GM21515 (cell line): ENCODE measurements at regions not wholly inside any gene's neighbourhood (a gene's known extent, or its start where the extent isn't known, plus 50 kb on each side); places are given as distances from the start of the nearest gene placed in this dataset.

ENCODE experiments used
- ATAC-seq: cut with Tn5 transposase; IDR thresholded peaks from one replicate; pipeline ENCODE4 v1.9.1; 2021; ENCODE audit not compliant: unreplicated experiment

- no peak for ATAC-seq
Measured at GRCh38 chr6:47151232-47151898, 109.2 kb upstream of the ADGRF1 start.

- no peak for ATAC-seq
Measured at GRCh38 chr6:47149554-47149953, 107.4 kb upstream of the ADGRF1 start.

DNA sequence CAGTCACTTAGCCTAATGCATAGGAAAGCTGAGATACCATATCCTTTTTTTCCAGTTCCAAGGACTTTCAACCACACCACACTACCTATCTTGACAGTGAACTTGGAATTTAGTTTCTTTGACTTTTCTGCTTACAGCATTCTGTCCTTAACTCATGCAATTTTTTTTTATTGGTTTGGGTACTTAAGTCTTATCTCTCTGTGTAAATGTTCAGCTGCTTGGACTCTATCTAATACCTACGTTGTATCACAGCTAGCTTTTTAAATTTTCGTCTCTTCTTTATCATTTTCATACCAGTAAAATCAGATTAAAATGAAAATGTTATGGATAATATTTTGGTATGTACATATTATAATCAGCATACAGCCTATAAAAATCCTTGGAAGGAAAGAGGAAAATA is 106.9 kb upstream of the ADGRF1 start:
- ATAC-seq = no peak

GRCh38 chr6:47147836-47148344 is 105.8 kb upstream of the ADGRF1 start:
- no peak for ATAC-seq

- no peak for ATAC-seq
Measured at GRCh38 chr6:47147175-47147727, 105.1 kb upstream of the ADGRF1 start.

- ATAC-seq = no peak
Measured at GRCh38 chr6:47146431-47147174, 104.5 kb upstream of the ADGRF1 start.

GRCh38 chr6:47145212-47145611 is 103.1 kb upstream of the ADGRF1 start:
- no peak for ATAC-seq

GRCh38 chr6:47144306-47144705 is 102.2 kb upstream of the ADGRF1 start:
- no peak for ATAC-seq

GRCh38 chr6:47141963-47142362 is 99.8 kb upstream of the ADGRF1 start:
- ATAC-seq = no peak

GRCh38 chr6:47141171-47141570 is 99.0 kb upstream of the ADGRF1 start:
- no peak for ATAC-seq

GRCh38 chr6:47138046-47138445 is 95.9 kb upstream of the ADGRF1 start:
- ATAC-seq = no peak

DNA sequence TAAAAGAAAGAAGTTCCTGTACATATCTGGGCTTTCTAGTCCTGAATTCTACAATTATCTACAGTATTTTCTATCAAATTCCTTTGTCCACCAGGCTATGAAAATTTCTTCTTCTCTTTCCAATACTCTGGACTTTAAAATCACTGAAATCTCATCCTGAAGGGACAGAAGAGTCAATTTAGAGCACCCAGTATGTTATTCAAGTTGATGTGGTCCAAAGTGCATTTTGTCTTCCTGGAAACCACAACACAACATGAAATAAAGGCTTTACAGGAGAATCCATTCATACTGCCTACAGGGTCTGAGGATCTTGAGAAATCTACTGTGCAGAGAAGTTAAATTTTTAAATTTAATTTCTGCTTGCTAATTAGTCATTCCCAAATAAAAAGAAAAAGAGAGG is 94.9 kb upstream of the ADGRF1 start:
- no peak for ATAC-seq

DNA sequence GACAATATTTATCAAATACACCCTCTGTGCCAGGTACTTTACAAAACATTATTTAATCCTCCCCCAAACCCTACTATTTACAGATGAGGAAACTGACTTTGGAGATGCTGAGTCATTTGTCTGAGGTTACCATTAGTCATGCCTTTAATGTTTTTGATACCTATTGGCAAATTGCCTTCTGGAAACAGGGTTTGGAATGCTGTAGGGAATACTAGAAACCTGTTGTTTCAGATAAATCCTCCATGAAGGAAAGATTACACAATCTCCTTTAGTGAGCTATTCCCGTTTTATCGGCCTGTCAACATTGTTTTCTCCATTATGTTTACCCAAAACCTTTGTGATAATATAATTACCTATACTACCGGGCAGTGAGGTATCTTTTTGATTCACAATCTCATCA is 93.6 kb upstream of the ADGRF1 start:
- no peak for ATAC-seq

GRCh38 chr6:47134476-47135189 is 92.5 kb upstream of the ADGRF1 start:
- no peak for ATAC-seq

DNA sequence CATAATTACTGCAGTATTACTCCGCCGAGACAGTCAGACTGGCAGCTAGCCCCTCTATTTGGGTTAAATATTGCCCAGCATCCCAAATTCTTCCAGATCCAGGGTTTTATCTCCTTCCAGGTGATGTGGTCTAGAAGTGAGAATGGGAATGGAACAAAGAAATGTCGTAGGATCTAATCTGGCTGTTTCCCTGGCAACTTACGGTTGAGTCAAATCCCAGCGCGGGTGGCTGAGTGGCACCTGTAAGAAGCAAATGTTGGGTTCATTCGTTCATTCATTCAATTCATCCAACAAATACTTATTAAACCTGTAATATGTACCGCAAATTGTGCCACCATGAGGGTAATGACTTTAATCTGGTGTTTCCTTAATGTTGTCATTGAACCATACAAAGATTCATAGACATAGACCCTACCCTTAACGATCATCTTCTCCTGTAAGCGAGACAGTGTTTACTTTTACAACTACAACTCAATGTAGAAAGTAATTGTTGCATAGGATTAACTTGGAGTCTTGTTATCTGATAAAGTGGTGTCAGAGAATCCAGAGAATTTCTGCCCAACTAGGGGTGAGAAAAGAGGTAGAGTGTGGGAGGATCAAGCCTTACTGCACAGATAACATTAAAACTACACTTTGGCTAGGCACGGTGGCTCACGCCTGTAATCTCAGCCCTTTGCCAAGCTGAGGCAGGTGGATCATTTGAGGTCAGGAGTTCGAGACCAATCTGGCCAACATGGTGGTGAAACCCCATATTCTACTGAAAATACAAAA is 91.3 kb upstream of the ADGRF1 start:
- ATAC-seq = no peak

DNA sequence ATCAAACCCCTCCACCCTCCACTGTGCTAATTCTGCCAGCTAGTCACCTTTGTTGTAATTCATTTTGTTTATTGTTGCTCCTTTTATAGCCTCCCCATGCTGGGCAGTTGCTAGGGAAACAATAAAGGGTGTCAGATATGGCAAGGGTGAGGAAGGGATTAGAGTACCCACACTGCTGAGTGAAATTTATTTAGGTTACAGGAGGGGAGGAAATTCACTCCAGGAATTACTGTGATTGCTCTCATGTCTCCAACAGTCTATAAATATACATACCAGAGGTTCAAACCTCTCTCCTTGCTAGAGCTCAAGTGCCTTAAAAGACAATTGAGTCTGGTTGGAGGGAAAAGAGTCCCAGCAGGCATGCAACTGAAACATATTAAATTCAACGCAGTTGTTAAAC is 90.6 kb upstream of the ADGRF1 start:
- no peak for ATAC-seq

DNA sequence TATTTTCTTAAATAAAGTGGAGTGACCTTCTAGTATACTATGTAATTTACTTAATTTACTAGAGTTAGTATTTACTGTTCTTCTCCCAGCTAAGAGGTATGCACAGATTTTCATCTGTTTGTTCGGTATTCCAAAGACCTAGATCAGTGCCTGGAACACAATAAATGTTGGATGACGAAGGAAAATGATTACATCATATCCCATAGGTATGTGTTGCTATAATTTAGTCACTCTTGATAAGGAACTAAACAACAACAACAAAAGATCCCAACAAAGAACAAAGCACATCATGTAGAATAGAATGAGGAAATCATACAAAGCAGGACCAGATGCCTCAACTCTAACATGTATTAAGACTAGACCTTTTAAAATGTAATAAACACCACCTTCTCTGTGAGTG is 89.6 kb upstream of the ADGRF1 start:
- no peak for ATAC-seq

DNA sequence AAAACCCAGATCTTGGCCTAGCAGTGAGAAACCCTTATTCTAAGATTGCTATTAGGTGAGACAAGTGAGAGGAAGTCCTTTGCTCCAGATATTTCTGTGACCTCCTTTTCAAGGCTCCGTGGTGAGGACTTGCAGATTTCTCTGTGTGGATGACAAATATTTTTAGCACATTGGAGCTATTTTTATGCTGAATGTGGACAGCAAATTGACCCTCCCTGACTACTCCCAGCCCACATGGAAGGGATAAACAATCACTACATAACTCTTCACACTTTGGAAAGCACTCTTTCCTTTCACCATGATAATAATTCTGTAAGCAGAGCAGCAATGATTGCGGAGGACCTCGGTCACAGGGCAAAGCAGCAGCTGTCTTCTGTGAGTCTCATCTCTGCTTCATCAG is 88.0 kb upstream of the ADGRF1 start:
- ATAC-seq = no peak

- ATAC-seq = no peak
Measured at GRCh38 chr6:47129129-47129528, 87.0 kb upstream of the ADGRF1 start.

DNA sequence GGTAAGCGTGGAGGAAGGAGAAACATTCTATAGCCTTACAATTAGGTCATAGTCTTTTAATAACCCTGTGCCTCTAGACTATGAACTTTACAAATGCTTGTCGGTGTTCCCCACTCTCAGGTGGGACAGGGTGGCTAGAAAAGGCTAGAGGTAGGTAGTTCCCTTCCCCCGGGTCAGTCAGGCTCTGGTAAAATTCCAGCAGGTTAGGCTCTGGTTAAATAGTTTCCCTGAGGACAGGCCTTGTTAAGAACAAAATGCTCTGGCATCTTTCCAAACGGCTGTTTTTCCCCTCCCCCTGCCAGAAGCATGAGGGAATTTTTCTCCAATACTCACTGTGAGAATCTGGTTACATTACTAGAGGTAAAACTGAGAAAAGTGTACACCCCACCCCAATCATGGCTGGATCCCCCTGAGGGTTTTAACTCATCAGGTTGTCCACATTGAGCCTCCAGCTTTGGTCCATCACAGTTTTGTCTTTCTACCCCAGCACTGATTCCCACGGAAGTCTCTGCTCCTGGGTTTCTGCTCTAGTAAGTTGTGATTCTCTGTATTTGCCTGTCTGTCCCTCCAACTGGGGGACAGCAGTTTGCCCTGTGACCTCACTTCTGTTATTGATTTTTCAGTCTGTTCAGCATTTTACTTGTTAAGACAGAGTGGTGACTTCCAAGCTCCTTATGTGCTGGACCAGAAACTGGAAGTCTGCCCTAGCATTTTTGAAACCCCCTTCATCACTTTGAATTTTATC is 84.7 kb upstream of the ADGRF1 start:
- no peak for ATAC-seq
